ENCODE measurements at regions not wholly inside any gene's neighbourhood (a gene's known extent, or its start where the extent isn't known, plus 50 kb on each side); places are given as distances from the start of the nearest gene placed in this dataset.
A peak's percentile ranks its signal among the peaks of the same experiment; 100 is the strongest.

DNA sequence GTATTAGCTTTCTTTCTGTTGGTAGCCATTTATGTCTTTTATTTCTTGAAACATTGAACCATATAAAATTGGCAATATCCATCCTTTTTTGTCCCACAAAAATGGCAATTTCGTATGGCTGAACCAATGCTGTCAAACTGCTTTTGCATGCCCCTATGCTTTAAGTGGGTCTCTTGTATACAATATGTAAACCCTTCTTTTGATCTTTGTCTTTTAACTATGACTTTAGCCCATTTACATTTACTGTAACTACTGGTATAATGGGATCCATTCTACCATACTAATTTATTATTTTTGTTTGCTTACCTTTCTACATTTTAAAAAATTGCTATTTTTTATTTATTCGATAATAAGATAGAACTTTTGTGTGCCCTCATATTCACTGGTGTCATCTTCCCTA is 93.4 kb downstream of the TENT4A start:
- no peak for DNase-seq

DNA sequence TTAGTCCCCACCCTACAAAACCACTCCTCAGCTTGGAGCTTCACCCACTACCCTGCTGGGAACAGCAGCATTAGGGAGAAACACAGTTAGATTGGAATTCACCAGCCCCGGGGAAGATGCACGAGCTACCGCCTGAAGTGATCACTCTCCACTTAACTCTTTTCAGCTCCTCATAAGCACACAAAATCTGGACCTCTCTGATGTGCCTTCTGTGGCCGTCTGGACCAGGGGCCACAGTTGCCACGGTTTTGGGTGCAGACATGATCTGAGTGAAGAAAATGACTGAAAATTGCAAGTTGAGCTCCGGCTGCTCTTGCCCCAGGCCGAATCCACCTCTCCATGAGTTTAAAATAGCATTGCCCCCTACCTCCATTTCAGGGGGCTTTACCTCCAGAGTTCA is 95.2 kb downstream of the TENT4A start:
- DNase-seq, result no peak

DNA sequence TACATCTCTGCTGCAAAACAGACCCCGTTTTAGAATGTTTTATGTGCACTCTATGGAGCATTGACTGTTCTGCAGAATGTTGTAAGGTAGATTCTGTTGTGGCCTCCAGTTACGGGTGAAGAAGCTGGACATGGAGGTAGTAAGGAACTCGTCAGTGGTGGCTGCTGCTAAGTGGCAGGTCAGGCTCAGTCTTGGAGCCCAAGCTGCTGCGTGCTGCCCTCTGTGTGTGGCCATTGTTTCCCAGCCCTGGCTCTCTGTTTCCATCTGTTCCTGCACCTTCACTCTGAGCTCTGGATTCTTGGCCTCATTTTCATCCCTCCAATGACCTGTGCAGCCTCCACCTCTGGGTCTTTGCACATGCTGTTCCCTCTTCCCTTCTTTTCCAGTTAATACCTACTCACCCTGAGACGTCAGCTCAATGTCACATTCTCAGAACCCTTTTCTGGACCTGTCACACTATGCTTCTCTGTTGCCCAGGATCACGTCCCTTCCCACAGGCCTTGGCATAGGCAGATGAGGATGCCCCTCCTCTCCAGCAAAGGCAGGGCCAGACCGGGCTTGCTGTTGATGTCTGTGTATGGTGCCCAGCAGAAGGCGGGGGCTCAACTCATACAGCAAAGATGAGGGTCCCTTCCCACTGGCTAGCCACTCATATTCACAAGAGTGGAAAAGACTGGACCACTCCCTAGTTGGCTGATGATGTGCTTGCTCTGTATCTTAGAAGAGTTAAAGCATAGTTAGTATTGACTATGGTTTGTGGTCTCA is 97.6 kb downstream of the TENT4A start:
- no peak for DNase-seq

DNA sequence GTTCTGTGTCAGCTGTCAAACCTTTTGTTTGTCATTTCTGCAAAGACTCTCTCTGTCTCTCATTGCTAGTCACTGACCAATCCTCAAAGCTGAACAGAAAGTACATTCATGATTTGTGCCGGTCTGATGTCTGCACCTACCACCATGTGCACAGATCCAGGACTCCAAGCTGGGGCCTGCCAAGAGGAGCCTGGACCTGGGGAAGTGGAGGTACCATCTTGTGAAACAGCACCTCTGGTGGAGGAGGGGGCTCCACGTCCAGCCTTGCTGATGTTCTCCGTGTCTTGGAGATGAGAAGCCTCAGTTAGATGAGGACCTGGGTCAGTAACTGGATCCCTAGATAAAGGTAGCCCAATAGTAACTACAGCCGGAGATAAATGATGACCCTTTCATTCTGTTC is 98.9 kb downstream of the TENT4A start:
- DNase-seq, result no peak

DNA sequence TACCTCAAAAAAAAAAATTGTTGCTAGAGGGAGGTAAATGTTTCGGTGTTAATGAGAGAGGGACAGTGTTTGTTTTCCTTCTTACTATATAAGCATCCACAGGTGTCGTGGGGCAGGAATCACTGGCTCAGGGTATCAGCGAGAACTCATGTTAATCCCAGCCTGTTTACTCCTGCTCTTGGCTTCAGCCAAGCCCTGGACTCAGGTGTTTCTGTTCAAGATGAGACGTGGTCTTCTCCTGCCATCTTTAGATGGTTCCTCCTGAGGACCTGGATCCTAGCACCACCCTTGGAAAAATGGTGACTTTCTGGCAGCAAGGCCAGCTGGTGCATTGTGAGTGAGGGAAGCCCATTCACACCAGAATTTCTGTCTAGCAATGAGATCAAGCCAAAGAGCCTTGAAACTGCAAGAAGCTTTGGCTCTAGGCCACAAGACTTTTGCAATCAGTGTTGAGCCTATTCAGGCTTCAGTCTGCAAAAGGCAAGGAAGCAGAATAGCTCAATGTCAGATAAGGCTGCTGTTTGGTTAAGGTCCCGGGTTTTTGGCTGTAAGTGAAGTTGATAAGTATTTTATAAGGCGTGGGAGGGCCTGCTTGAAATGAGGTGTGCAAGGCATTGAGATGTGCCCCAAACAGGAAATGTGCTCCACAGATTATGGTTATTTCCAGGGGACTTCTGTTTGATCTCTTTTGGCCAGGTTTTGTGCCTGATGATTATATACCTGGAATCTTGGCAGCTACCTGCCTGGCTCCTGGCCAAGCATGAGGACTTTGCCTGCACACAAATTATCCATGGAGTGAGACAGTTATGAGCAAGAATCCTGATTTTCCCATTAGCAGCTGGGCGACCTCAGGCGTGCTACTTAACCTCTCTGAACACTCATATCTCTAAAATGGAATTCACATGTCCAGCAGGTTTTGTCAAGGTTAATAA is 99.8 kb downstream of the TENT4A start:
- DNase-seq, result no peak

DNA sequence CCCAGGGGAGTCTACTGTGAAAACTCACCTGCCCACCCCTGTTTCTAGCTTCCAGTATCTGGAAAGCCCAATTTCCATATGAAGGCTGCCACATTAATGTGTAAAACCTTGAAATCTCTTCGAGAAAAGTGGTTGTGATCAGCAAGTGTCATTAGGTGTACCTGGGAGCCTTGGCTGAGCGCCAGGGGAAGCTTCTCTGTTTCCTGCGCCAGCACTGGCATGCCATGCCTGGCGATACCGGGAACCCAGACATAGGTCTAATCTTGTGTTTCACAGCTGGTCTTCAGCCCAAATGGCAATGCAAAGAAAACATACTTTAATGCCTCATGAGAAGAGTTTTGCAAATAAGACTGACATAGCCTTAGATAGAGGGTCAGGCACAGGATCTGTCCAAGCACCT is 101.6 kb downstream of the TENT4A start:
- no peak for DNase-seq

DNA sequence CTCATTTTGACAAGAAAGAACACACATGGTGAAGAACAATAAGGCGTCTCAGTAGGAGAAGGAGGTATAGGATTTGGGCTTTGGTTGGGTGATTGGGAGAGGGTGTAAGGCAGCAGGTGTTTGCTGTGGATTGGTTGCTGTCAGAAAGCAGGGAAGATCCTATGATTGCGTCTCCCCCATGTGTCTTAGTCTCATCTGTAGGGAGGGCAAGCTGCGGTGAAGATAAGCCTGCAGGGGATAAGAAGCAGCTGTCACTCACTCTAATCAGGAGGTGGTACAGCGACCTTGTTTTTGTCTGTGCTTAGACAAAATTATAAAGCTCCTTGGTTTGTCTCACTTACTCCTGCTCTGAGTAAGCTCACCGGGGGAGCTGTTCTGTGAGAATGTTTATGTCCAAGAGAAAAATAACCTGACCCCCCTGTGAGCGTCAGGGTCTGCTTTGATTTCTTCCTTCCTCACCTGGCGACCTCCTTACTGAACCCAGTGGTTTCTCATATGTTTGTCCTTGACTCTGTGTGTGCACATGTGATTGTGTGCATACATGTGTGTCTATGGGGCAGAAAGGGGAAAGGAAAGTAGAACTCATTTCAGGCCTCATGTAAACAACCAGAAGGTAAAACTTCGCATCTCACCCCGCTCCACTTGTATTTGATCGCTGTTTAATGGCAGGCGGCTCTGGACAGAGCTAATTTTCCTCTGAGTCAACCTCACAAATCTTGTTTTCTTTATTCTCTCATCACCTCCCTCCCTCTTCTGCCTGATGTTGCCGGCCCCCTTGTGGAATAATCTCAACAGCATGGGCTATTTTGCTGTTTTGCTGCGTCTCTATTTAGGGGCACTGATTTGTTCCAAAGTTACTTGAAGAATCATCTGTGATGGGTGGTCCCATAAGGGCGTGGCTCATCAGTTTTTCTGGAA is 105.6 kb downstream of the TENT4A start:
- DNase-seq, result no peak

DNA sequence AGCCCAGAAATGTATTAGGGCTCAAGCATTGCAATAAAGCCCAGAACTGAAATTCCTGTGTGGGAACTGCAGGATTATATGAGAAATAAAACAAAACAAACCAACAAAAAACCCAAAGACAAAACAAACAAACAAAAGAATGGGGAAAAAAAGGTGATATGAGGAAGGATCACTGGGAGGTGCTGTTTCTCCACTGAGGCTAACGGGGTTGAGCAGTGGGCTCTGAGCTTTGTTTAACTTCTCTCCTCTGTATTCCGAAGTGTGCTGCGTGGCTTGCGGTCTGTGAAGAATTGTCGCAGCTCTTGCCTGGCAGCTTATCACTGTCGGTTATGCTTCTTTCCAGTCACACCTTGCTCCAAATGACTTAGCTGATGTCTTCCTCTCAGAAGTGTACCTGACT is 106.3 kb downstream of the TENT4A start:
- DNase-seq, result no peak

DNA sequence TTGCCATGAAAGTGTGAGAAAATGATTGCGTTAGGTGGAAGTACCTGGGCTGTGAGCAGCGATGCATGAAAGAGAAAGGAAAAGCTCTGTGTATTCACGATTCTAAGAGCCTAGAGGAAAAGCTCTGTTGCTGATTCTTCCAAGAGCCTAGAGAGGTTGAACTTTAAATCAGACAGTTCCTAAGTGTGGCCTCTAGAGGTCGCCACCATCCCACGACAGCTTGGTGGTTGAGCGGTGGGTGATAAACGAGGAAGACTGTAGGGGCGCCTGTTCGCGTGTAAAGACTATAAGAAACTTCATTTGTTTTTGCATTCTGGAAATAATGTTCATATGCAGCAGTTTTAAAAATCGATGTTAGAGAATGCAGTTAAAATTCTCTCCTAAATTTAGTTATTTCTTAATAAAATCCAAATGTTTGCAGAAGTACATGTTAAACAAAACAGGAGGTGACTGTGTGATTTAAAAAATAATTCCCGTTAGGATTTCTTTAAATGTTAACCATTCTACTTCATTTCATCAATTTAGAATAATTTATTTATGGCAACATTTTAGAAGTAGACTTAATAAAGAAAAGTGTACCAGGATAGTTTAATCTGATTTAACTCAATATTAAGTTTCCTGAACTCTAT is 107.7 kb downstream of the TENT4A start:
- DNase-seq, result peak; percentile 24

DNA sequence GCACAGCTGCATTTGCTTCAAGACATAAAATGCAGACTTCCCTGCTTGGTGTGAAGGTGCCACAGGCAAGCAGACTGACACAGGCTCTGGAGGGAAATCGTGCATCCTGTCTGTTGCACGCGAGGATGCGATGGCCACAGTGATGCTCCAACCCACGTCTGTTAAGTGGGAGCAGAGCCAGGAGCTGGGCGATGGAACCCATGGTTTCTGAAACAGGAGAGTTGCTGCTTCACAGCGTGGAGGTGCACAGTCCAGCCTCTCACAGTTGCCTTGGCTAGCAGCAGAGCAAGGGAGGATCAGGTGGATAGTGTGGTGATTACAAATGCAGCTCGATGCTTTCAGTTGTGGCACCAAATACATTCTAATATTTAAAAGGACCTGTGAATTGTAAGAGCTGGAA is 108.8 kb downstream of the TENT4A start:
- no peak for DNase-seq

DNA sequence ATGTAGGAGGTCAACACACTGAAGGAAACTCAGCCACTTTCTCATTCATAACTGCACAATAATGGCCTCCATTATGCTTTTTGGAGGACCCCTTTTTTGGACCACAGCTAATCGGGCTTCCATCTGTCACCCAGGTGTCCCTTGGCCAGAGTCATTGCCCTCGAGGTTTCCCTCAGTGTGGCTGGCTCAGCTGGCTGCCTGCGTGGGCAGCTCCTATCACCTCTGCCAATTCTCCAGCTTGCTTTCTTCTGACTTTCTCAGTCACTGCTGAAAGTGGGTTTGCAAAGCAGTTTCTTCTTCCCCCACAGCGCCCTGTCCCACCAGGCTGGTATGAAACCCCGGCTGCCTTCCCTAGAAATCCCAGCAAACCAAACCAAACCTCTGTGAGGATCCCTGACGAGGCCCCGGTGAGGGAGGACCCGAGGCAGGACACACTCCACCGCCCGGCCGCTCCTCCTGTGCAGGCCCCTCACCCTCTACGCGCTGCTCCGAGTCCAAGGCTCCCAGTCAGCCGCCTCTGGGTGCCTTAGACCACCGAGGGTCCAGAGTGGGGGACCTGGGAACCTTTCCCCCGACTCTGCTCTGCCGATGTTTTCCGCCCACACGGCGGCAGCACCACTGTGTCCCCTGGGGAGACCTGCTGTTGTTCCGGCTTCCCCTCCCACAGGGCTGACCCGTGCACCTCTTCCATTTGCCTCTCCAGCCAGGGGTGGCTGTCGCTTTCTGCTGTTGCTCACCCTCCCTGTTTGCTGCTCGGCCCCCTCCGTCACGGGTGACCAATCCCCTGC is 109.5 kb downstream of the TENT4A start:
- no peak for DNase-seq

DNA sequence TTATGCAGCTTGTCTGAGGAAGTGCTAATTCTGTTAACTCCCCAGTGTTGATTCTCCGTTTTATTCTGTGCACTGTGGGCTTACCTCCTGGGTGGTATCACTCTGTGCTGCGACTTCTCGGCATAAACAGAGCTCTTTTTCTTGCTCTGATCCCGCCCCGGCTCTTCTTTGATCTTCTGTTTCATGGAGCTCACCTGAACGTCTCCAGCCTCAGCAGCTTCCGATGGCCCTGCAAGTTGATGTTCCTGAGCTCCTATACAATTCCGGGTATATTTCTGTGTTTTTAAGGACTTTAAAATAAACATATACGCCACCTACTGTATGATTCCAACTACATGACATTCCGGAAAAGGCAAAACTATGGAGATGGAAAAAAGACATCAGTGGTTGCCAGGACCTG is 110.8 kb downstream of the TENT4A start:
- no peak for DNase-seq

DNA sequence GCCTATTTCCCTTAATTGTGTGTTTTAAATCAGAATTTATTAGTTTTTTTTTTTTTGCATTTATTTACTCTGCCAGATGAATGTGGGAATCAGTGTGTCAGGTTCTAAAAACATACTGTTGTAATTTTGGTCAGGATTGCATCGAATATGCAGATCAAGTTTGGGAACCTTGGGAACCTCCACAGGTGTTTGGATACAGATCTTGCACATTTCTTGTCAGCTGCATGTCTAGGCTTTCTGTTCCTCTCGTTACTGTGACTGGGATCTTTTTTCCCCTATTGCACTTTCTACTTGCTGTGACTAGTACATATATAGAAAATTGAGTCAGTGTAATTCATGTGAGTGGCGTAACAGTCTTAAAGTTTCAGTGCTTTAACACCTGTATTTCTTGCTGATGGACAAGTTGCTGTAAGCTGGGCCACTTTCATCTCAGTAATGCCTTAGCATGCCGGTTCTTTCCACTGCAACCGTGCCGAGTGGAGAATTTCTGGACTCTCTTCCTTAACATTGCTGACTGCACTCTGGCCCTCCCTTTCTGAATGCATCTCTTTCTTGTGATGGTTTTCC is 112.5 kb downstream of the TENT4A start:
- no peak for DNase-seq

DNA sequence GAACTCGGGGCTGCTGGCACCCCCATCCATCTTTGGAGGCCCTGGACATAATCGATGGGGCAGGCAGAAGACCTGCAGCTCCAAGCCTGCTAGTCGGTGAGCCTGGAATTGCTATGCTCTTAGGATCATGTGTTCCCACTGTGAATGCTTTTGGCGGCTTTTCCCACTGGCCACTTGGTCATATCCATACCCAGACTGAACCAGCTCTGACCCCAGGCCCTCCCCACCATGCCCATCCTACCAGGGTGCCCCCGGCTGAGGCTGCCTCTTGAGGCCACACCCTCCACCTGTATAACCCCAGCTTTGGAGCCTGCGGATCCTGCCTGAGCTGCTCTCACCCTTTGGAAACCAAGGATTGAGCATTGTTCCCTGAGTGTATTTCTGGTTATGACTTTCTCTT is 113.5 kb downstream of the TENT4A start:
- no peak for DNase-seq

DNA sequence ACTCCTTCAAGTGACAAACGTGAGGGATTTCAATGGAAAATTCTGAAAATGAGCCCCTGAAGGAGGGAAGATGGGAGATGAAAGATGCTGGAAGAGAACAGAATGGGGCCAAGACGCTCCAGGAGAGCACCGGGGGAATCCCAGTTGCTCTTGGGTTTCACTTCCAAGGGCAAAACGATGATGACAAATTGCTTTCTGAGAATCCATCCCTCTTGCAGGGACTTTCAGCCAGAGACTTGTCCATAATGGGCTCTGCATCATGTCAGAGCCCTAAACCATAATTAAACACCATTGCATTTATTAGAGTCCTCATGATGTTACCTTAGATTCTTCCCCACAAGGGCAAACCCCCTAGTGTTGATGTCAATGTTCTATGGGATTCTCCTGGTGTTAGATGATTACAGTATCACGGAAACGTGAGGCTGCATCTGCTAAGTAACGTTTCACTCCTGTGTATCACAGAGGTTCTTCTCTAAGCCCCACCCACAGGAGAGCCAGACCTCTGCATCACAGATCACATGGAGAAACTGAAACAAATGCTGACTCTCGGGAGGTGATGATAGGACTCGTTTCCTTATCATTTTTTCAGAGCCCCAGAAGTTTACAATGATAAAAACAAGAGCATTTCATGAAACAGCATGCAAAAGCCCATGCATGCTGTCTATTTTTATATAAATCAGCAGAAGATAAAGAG is 114.4 kb downstream of the TENT4A start:
- DNase-seq, result peak; percentile 55

DNA sequence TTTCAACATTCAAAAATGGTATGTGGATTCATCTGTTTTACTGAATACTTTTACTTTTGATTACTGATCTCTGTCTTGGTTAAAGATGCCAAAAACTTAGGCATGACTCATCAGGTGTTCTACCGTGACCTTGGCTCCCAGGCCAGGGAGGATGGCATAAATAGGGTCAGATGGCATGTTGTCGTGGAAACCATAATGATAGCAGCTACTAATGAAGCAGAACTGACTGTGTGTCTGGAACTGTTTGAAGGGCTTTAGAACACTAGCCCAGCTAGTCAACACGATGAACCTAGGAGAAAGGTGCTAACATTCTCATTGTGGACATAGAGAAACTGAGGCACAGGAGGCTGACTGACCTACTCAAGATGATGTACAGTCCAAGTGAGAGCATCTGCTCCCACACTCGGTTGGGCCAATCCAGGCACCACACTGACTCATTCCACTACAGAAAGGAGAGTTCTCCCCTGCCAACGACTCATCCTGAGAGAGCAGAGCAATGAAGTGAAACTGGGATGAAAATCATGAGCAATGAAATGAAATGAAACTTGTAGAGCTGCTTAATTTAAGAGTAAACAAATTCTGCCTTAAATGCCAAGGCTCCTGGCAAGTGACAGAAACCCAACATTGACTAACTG is 116.0 kb downstream of the TENT4A start:
- peak; percentile 40 for DNase-seq

DNA sequence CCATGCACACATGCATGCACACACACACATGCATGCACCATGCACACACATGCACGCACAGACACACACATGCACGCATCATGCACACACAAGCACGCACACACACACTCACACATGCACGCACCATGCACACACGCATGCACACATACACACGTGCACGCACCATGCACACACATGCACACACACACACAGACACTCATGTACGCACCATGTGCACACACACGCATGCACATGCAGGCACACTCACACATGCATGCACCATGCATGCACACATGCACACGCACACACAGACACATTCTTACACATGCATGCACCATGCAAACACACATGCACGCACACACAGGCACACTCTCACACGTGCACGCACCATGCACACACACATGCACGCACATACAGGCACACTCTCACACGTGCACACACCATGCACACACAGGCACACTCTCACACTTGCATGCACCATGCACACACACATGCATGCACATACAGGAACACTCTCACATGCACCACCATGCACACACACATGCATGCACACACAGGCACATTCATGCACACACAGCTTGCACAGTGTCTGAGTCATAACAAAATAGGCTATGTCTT is 117.5 kb downstream of the TENT4A start:
- DNase-seq, result no peak

DNA sequence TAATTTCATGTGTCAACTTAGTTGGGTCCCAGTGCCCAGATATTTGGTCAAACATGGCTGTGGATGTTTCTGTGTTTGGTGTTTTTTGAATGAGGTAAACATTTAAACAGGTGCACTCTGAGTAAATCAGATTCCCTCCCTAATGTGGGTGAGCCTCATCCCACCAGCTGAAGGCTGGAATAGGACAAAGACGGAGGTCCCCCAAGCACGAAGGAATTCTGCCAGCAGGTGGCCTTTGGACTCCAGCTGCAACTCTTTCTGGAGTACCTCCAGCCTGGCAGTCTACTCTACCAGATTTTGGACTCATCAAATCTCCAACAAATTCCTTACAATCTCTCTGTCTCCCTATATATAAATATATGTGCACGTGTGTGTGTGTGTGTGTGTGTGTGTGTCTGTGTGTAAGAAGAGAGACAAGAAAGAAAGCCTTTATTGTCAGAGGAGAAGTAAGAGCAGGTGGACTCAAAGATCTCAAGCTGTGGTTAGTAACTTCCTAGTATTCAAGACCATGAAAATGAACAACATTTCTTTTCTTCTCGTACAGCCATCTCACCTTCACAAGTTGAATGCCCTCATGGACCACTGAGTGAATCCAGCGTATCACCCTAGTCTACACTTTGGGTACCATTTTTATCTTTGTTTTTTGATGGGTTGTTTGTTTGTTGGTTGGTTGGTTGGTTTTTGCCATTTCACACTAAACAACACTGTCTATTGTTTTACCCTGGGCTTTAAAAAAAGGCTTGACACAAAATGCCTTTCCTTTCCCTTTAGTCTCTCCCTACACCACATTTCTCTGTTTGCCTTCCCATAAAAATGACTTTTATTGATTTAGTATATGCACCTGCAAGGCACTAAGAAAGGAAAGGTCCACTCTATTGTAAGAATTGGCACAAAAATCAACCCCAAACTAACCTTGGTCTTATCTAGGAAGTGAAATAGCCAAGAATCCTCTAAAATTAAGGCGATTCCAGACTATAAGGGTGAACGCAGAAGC is 118.7 kb downstream of the TENT4A start:
- no peak for DNase-seq

DNA sequence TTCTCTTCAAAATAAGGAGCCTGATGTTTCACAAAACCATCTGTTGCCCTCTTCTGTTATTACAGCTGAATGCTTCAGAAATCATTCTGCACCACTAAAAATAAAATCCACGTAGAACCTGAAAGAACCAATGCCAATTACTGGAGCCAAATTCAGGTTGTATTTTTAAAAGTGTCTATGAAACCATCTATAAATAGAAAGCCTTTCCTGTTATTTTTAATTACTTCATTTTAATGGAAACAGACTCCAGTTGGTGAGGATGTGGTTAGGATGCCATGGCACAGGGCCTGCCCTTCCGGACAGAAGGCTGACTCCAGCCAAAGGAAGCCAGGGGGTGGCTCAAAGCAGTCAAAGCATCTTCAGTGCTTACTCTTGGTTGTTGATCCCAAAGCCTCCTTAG is 119.8 kb downstream of the TENT4A start:
- DNase-seq, result no peak
